Activated CD8-positive, alpha-beta memory T cell treated with anti-CD3 and anti-CD28 coated beads for 36 hours (primary cell): ENCODE measurements at regions not wholly inside any gene's neighbourhood (a gene's known extent, or its start where the extent isn't known, plus 50 kb on each side); places are given as distances from the start of the nearest gene placed in this dataset.

ENCODE experiments used
- CTCF ChIA-PET: fragments of 350-600 bp; sonication (Branson Sonifier 250); formaldehyde crosslinking; loops from one replicate; lab custom pipeline; 2021; ENCODE audit warnings: antibody characterized with exemption; lab: Charles Lee
- POLR2A ChIA-PET: fragments of 350-600 bp; sonication (Branson Sonifier 250); formaldehyde crosslinking; loops from one replicate; lab custom pipeline; 2021; ENCODE audit warnings: antibody characterized with exemption; lab: Charles Lee

DNA sequence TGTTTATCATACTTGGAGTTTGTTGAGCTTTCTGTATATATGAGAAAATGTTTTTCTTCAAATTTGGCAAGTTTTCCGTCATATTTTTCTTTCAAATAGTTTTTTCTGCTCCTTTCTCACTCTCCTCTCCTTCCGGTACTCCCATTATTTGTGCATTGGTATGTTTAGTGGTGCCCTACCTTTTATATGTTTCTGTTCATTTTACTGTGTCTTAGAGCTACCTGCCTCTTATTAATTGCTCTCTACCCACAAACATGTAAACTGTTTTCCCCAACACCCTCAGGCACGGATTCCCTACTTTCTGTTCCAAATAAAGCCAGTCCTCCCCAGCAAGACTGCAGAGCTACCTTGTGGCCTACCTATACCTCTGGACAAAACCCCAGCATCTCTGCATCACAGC is 60.6 kb upstream of the S1PR3 start:
- ChIA-PET POLR2A (no interaction called here), CTCF (no interaction called here)

DNA sequence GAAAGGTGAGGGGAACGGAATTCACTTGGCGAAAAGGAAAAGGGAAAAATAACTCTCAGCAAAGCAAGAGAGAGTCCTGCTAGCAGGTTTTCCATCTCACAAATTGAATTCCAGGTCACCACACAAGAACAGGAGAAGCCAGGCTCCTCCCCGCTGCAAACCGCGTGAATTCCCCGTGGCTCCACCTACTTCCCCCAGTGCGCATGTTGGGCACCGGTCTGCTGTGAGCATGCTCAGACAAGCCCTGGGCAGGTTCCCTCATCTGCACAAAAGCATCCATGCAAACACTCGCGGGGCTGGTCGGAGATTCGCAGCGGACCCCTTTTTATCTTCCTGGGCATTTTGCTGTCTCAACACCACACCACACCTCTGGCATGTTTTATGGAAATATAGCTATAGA is 58.5 kb upstream of the S1PR3 start:
- ChIA-PET POLR2A (interaction anchor here (0.6 kb wide), 1 partner anchor 576 kb away, joined by 3 read pairs; no protein-coding TSS in a partner anchor), CTCF (no interaction called here)

DNA sequence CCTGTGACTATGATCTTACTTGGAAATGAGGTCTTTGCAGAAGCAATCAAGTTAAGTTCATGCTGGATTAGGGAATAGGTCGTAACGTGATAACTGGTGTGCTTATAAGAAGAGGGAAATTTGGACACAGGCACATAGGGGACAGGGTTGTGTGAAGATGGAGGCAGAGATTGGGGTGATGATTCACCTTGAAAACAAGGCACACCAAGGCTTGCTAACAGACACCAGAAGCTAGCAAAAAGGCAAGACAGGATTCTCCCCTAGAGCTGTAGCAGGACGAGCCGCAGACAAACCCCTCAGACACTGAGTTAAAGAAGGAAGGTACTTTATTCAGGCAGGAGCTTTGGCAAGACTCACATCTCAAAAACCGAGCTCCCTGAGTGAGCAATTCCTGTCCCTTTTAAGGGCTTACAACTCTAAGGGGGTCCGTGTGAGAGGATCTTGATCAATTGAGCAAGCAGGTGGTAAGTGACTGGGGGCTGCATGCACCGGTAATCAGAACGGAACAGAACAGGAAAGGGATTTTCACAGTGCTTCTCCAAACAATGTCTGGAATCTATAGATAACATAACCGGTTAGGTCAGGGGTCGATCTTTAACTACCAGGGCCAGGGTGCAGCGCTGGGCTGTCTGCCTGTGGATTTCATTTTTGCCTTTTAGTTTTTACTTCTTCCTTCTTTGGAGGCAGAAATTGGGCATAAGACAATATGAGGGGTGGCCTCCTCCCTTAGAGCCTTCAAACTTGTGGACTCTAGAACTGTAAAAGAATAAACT is 57.5 kb upstream of the S1PR3 start:
- CTCF ChIA-PET: no interaction called here
- POLR2A ChIA-PET: no interaction called here

DNA sequence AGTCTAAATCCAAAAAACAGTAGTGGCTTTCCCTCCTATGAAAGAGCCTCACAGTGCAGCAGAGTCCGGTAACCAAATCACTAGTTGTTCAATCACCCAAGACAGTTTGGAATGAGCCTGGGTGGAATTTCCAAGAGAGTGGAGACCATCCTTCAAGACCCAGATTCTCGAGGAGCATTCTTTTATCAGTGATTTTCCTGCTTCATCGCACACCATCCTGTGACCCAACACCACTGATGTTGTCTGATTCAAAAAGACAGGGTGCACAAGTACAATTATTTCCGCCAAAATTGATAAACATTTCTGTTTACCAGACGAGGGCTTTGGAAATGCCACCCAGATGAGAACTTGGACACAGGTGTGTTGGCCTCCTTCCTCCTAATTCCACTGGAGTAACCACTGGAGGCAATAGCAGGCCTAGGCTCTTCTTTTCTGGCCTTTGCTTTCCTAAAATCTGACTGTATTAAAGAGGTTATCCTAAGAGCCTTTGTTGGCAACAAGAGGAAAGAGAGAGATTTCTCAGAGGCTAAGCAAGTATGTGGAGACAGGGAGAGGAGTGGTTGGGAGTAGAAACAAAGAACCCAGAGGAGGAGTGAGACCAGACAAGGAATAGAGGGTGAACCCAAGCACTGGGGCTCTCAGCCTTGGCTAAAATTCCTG is 56.3 kb upstream of the S1PR3 start:
- ChIA-PET CTCF (no interaction called here), POLR2A (no interaction called here)

DNA sequence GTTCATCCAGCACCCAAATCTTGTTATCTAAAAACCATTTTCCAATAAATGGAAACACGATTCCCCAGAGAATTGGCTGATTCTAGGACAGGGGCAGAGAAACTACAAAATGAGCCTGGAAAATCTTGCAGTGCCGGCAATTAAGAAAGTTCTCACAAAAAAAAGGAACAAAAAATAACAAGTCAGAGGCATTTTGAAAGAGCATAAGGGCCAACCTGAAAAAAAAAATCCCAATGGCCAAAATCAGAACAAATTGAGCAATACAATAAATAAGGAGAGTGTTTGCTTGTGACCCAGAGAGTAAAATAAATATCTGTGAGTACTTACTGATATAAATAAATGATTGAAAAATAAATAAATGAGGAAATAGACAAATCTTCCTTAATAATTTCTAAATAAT is 55.1 kb upstream of the S1PR3 start:
- POLR2A ChIA-PET: no interaction called here
- CTCF ChIA-PET: no interaction called here

DNA sequence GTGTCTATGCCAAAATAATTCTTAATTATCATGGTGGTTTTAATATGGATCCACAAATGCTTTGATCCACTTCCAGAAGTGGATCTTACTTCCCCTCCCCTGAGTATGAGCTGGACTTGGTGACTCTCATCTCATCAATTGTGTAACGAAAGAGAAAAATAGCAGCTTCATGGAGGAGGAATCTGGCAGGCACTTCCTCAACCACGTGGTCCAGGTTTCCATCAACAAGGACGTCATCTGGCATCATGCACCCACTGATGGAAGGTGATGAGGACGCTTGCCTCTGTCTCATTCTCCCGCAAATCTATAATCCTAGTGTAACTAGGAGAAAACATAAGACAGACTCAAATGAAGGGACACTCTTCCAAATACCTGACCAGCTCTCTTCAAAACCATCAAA is 54.6 kb upstream of the S1PR3 start:
- CTCF ChIA-PET: no interaction called here
- POLR2A ChIA-PET: no interaction called here

DNA sequence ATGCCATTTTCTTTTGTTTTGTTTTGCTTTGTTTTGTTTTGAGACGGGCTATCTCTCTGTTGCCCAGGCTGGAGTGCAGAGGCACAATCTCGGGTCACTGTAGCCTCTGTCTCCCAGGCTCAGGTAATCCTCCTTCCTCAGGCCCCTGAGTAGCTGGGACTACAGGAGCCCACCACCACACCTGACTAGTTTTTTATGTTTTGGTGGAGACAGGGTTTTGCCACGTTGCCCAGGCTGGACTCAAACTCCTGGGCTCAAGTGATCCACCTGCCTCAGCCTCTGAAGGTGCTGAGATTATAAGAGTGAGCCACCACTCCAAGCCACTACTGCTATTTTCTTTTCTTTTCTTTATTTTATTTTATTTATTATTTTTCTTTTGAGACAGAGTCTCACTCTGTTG is 54.0 kb upstream of the S1PR3 start:
- POLR2A ChIA-PET: no interaction called here
- CTCF ChIA-PET: no interaction called here

DNA sequence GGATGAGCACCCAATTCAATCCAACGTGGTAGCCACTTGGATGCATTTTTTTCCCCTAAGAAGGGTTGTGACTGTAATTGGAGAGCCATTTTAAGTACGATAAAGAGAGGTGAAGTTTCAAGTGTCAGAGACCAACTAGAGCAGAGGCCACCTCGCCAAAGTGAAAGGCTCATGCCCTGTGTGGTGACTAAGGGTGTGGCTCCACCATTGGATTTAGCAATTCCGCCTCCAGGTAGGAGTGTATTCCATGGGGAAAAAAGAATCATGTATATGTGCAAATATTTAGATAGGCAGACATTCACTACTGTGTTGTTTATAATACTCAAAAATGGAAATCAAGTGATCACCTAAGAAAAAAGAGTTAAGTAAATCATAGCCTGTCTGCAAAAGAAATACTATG is 53.1 kb upstream of the S1PR3 start:
- ChIA-PET POLR2A (no interaction called here), CTCF (no interaction called here)
